ENCODE measurements at regions not wholly inside any gene's neighbourhood (a gene's known extent, or its start where the extent isn't known, plus 50 kb on each side); places are given as distances from the start of the nearest gene placed in this dataset.

GRCh38 chr6:138678168-138678567 is 95.4 kb upstream of the CCDC28A start:
- TF ChIP-seq CTCF (IDR thresholded peaks at IDR 0.05 in 4 of 5, conservative IDR thresholded peaks at IDR 0.05 in 1 of 5) (no peak), POLR2A (IDR thresholded peaks at IDR 0.05) (no peak)
